ENCODE measurements at regions not wholly inside any gene's neighbourhood (a gene's known extent, or its start where the extent isn't known, plus 50 kb on each side); places are given as distances from the start of the nearest gene placed in this dataset.

GRCh38 chr17:79169366-79169765, 94.7 kb downstream of the ENGASE start:
- Histone ChIP-seq H3K36me3 (ENCODE audit: low read depth) (no peaks in the 10 kb centered on the region), H2AFZ (no peak overlapping the region), H4K20me1 (ENCODE audit: insufficient read depth) (no peaks in the 10 kb centered on the region), H3K27ac (no peak overlapping the region), H3K4me2 (no peak overlapping the region), H3K9me3 (ENCODE audit: insufficient read depth, low read depth) (no peaks in the 10 kb centered on the region), H3K4me3 (no peak overlapping the region), H3F3A (ENCODE audit: insufficient read depth, low read depth) (no peaks in the 10 kb centered on the region), H3K27me3 (ENCODE audit: insufficient read depth, low read depth) (peaks cover 87% of the 10 kb centered on the region), H3K4me1 (replicated peaks; ENCODE audit: insufficient read depth) (no peaks in the 10 kb centered on the region), H3K79me2 (ENCODE audit: low read depth) (no peaks in the 10 kb centered on the region), H3K9me2 (ENCODE audit: insufficient read depth) (no peaks in the 10 kb centered on the region)
- TF ChIP-seq CTCF (conservative IDR thresholded peaks at IDR 0.05) (no peak), EZH2 (IDR thresholded peaks at IDR 0.05; ENCODE audit: low read depth) (no peak)
- CTCF ChIA-PET = no interaction called here
- POLR2A ChIA-PET (ENCODE audit: unreplicated experiment) = no interaction called here
- DNase-seq = no peak
- intact Hi-C loops (cut with micrococcal nuclease; ENCODE audit: unreplicated experiment) = no loop called here
- BruUV-seq (replicated peaks) = no TSS peak

GRCh38 chr17:79168486-79169055, 93.9 kb downstream of the ENGASE start:
- Histone ChIP-seq H4K20me1 (ENCODE audit: insufficient read depth) (no peaks in the 10 kb centered on the region), H2AFZ (no peak overlapping the region), H3K4me2 (no peak overlapping the region), H3K4me1 (replicated peaks; ENCODE audit: insufficient read depth) (no peaks in the 10 kb centered on the region), H3F3A (ENCODE audit: insufficient read depth, low read depth) (no peaks in the 10 kb centered on the region), H3K4me3 (no peak overlapping the region), H3K27ac (no peak overlapping the region), H3K27me3 (ENCODE audit: insufficient read depth, low read depth) (peaks cover 93% of the 10 kb centered on the region), H3K9me3 (ENCODE audit: insufficient read depth, low read depth) (no peaks in the 10 kb centered on the region), H3K36me3 (ENCODE audit: low read depth) (no peaks in the 10 kb centered on the region), H3K79me2 (ENCODE audit: low read depth) (no peaks in the 10 kb centered on the region), H3K9me2 (ENCODE audit: insufficient read depth) (no peaks in the 10 kb centered on the region)
- ChIA-PET POLR2A (ENCODE audit: unreplicated experiment) (no interaction called here), CTCF (no interaction called here)
- no peak for DNase-seq
- TF ChIP-seq EZH2 (IDR thresholded peaks at IDR 0.05; ENCODE audit: low read depth) (no peak), CTCF (conservative IDR thresholded peaks at IDR 0.05) (no peak)
- BruUV-seq (replicated peaks) = no TSS peak
- intact Hi-C loops (cut with micrococcal nuclease; ENCODE audit: unreplicated experiment) = no loop called here

- Histone ChIP-seq H3K4me3 (no peak overlapping the region), H3K27ac (no peak overlapping the region), H3F3A (ENCODE audit: insufficient read depth, low read depth) (no peaks in the 10 kb centered on the region), H3K36me3 (ENCODE audit: low read depth) (no peaks in the 10 kb centered on the region), H3K9me2 (ENCODE audit: insufficient read depth) (no peaks in the 10 kb centered on the region), H4K20me1 (ENCODE audit: insufficient read depth) (no peaks in the 10 kb centered on the region), H3K79me2 (ENCODE audit: low read depth) (no peaks in the 10 kb centered on the region), H3K4me2 (no peak overlapping the region), H3K9me3 (ENCODE audit: insufficient read depth, low read depth) (no peaks in the 10 kb centered on the region), H2AFZ (no peak overlapping the region), H3K27me3 (ENCODE audit: insufficient read depth, low read depth) (peaks cover 93% of the 10 kb centered on the region), H3K4me1 (replicated peaks; ENCODE audit: insufficient read depth) (no peaks in the 10 kb centered on the region)
- POLR2A ChIA-PET (ENCODE audit: unreplicated experiment) = no interaction called here
- no peak for TF ChIP-seq CTCF (conservative IDR thresholded peaks at IDR 0.05)
- TF ChIP-seq EZH2 (IDR thresholded peaks at IDR 0.05; ENCODE audit: low read depth) = no peak
- BruUV-seq (replicated peaks) = no TSS peak
- CTCF ChIA-PET = no interaction called here
- DNase-seq = no peak
- intact Hi-C loops (cut with micrococcal nuclease; ENCODE audit: unreplicated experiment) = no loop called here
Measured at GRCh38 chr17:79167486-79167885, 92.9 kb downstream of the ENGASE start.
